Neuronal stem cell (in vitro differentiated cells): ENCODE measurements at regions not wholly inside any gene's neighbourhood (a gene's known extent, or its start where the extent isn't known, plus 50 kb on each side); places are given as distances from the start of the nearest gene placed in this dataset.

Experiments used
- DNase-seq: peaks from one replicate; pipeline ENCODE4 v3.0.0-alpha.2; 2013; ENCODE audit warnings: low spot score
- H2AFZ ChIP-seq: one replicate; pipeline ENCODE4 v1.6.1; 2013; ENCODE audit warnings: mild to moderate bottlenecking, low read length, inconsistent platforms
- H2AK5ac ChIP-seq: 2 replicates; pipeline ENCODE4 v1.6.1; 2013; ENCODE audit warnings: low read depth, mild to moderate bottlenecking, inconsistent platforms, low read length, moderate library complexity, mixed read lengths
- H2BK120ac ChIP-seq: 2 replicates; pipeline ENCODE4 v1.6.1; 2013; ENCODE audit warnings: low read depth, mild to moderate bottlenecking, inconsistent platforms, low read length, moderate library complexity, mixed read lengths
- H2BK12ac ChIP-seq: one replicate; pipeline ENCODE4 v1.6.1; 2013; ENCODE audit warnings: low read length, inconsistent platforms
- H2BK15ac ChIP-seq: 2 replicates; pipeline ENCODE4 v1.6.1; 2013; ENCODE audit warnings: mild to moderate bottlenecking, low read length, inconsistent platforms, mixed read lengths
- H2BK5ac ChIP-seq: one replicate; pipeline ENCODE4 v1.6.1; 2013; ENCODE audit warnings: inconsistent platforms, mild to moderate bottlenecking, low read length, moderate library complexity
- H3K14ac ChIP-seq: one replicate; pipeline ENCODE4 v1.6.1; 2013; ENCODE audit warnings: low read length, inconsistent platforms
- H3K18ac ChIP-seq: 2 replicates; pipeline ENCODE4 v1.6.1; 2013; ENCODE audit warnings: low read length, inconsistent platforms
- H3K23ac ChIP-seq: 2 replicates; pipeline ENCODE4 v1.6.1; 2013; ENCODE audit warnings: low read depth, mild to moderate bottlenecking, mixed read lengths, low read length, inconsistent platforms; ENCODE audit not compliant: poor library complexity
- H3K27ac ChIP-seq: replicated peaks from 3 replicates; pipeline ENCODE4 v1.5.1; 2013; ENCODE audit warnings: low read length, inconsistent platforms
- H3K27me3 ChIP-seq, 3 experiments: 2 replicates each; pipeline ENCODE4 v1.6.1; 2013; ENCODE audit warnings: low read length in 3 of 3, mild to moderate bottlenecking in 2 of 3, inconsistent platforms in 1 of 3, low read depth in 1 of 3, mixed read lengths in 1 of 3, moderate library complexity in 1 of 3; ENCODE audit not compliant: control insufficient read depth in 3 of 3, insufficient read depth in 3 of 3
- H3K36me3 ChIP-seq, 2 donors: replicated peaks in 1 of 2; 2 replicates each; pipeline ENCODE4 v1.6.1; 2013; ENCODE audit warnings: low read length in 2 of 2; ENCODE audit not compliant: control insufficient read depth in 2 of 2, insufficient read depth in 2 of 2
- H3K4ac ChIP-seq: 2 replicates; pipeline ENCODE4 v1.6.1; 2013; ENCODE audit warnings: inconsistent platforms, mild to moderate bottlenecking, low read length, moderate library complexity
- H3K4me1 ChIP-seq, 2 donors: 1 replicate in 1 of 2; 2 replicates in 1 of 2; pipeline ENCODE4 v1.6.1; 2013; ENCODE audit warnings: low read length in 2 of 2, low read depth in 1 of 2; ENCODE audit not compliant: control insufficient read depth in 2 of 2, insufficient read depth in 1 of 2
- H3K4me2 ChIP-seq: one replicate; pipeline ENCODE4 v1.6.1; 2013; ENCODE audit warnings: mild to moderate bottlenecking, low read length, inconsistent platforms; ENCODE audit not compliant: insufficient read depth, poor library complexity, severe bottlenecking
- H3K4me3 ChIP-seq, 2 donors: 2 replicates each; pipeline ENCODE4 v1.5.1; 2013; ENCODE audit warnings: low read length in 2 of 2, mild to moderate bottlenecking in 2 of 2, inconsistent platforms in 1 of 2, moderate library complexity in 1 of 2
- H3K79me1 ChIP-seq: one replicate; pipeline ENCODE4 v1.6.1; 2013; ENCODE audit warnings: low read depth, mild to moderate bottlenecking, inconsistent platforms, low read length, moderate library complexity
- H3K9ac ChIP-seq: one replicate; pipeline ENCODE4 v1.6.1; 2013; ENCODE audit warnings: mild to moderate bottlenecking, low read depth, low read length, inconsistent platforms; ENCODE audit not compliant: poor library complexity
- H3K9me3 ChIP-seq, 2 donors: replicated peaks in 1 of 2; 2 replicates each; pipeline versions ENCODE3 to v1.6.1; 2013; ENCODE audit warnings: low read length in 2 of 2, mild to moderate bottlenecking in 2 of 2, inconsistent platforms in 1 of 2, low read depth in 1 of 2, mixed read lengths in 1 of 2, moderate library complexity in 1 of 2; ENCODE audit not compliant: control insufficient read depth in 2 of 2, insufficient read depth in 1 of 2
- H4K8ac ChIP-seq: one replicate; pipeline ENCODE4 v1.6.1; 2013; ENCODE audit warnings: low read depth, mild to moderate bottlenecking, inconsistent platforms, low read length, moderate library complexity
- H4K91ac ChIP-seq: one replicate; pipeline ENCODE4 v1.6.1; 2013; ENCODE audit warnings: low read length, low read depth, mild to moderate bottlenecking, inconsistent platforms; ENCODE audit not compliant: poor library complexity
- WGBS, 2 donors: extraction: QIAGEN DNeasy Blood & Tissue Kit; methylation state at CpG; one replicate each; pipeline ENCODE4 v1.1.7; 2013; ENCODE audit warnings: missing lambda C conversion rate in 2 of 2, mixed read lengths in 1 of 2; ENCODE audit not compliant: insufficient read length in 2 of 2, insufficient replicate concordance in 1 of 2; ENCODE audit errors: extremely low coverage in 2 of 2; 5-methylcytosine and 5-hydroxymethylcytosine counted together

DNA sequence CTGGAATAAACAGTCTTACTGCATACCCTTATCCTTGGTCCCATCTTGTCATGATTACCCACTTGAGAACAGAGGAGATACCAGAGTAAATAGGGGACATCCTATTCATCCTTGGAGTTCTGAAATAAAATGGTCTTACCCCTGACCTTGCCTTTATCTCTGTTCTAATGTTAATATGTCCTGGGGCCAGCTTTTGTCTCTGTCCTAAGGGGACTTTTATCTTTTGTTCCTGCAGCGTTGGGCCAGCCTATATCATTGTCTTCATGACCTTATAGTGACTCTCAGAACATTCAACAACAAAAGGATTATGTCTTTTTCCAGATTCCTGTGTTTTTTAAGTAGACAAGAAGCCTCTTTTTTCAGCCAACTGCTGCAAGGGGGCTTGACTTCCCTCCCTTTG, 1057.5 kb downstream of the LRFN5 start:
- Histone ChIP-seq H2AFZ (no peak overlapping the region), H2BK15ac (no peak overlapping the region), H3K79me1 (no peaks in the 10 kb centered on the region), H4K91ac (no peak overlapping the region), H3K18ac (no peak overlapping the region), H2BK120ac (no peak overlapping the region), H2AK5ac (no peak overlapping the region), H3K4me3 (no peak overlapping the region), H3K4ac (no peak overlapping the region), H3K36me3 (no peaks in the 10 kb centered on the region), H2BK12ac (no peak overlapping the region), H3K4me1 (peaks cover 0 to 8% of the 10 kb centered on the region in 2 donors), H3K27me3 (peaks cover 0 to 8% (median 0%) of the 10 kb centered on the region in 3 experiments), H3K14ac (no peak overlapping the region), H4K8ac (no peak overlapping the region), H3K4me2 (no peak overlapping the region), H2BK5ac (no peak overlapping the region), H3K23ac (no peak overlapping the region), H3K9me3 (peaks cover 0 to 3% of the 10 kb centered on the region in 2 donors), H3K27ac (no peak overlapping the region), H3K9ac (no peak overlapping the region)
- no peak for DNase-seq
- no CpG with 5 or more reads among the region's 1 CpG for WGBS, 2 donors

DNA sequence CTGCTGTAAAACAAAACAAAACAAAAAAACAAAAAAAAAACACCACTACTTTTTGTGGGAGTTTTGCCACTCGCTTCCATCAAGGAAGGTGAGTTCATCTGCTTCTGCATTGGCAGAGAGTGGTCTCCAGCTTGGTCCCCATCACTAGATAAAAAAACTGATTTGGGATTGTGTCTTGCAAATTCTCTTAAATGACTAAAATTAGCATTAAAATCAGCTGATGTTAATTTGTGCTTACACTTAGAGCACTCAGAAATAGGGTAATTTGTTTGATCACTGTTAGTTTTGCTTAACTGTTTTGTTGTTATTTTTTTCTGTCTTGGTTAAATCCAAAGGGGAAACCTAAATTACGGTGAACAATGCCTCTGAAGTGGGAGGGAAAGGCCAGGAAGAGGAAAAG, 1048.0 kb downstream of the LRFN5 start:
- Histone ChIP-seq H3K4me1 (no peaks in the 10 kb centered on the region), H3K79me1 (no peaks in the 10 kb centered on the region), H3K9me3 (no peaks in the 10 kb centered on the region), H4K91ac (no peak overlapping the region), H3K4ac (no peak overlapping the region), H2BK5ac (no peak overlapping the region), H3K14ac (no peak overlapping the region), H3K27ac (no peak overlapping the region), H3K4me2 (no peak overlapping the region), H3K18ac (no peak overlapping the region), H2BK12ac (no peak overlapping the region), H2BK120ac (no peak overlapping the region), H4K8ac (no peak overlapping the region), H3K36me3 (no peaks in the 10 kb centered on the region), H3K4me3 (no peak overlapping the region), H3K27me3 (no peaks in the 10 kb centered on the region), H2BK15ac (no peak overlapping the region), H3K9ac (no peak overlapping the region), H3K23ac (no peak overlapping the region), H2AFZ (no peak overlapping the region), H2AK5ac (no peak overlapping the region)
- DNase-seq, result no peak
- no CpG with 5 or more reads among the region's 2 CpGs for WGBS, 2 donors

DNA sequence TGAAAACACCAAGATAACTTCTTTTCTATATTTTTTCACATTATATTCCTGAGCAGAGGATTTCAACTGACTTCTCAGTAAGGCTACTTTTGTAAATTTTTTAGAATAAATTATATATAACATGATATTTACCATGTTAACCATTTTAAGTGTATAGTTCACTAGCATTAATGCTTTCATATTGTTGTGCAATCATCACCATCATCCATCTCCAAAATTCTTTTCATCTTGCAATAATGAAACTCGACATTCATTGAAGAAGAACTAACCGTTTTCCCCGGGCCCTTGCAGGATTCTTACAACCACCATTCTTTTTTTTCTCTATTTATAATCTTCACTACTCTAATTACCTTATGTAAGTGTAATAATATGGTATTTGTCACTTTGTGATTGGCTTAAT, 1036.1 kb downstream of the LRFN5 start:
- Histone ChIP-seq H4K91ac (no peak overlapping the region), H3K4me2 (no peak overlapping the region), H3K79me1 (no peaks in the 10 kb centered on the region), H3K14ac (no peak overlapping the region), H3K9ac (no peak overlapping the region), H2BK12ac (no peak overlapping the region), H3K4me3 (no peak overlapping the region), H3K23ac (no peak overlapping the region), H3K18ac (no peak overlapping the region), H3K4ac (no peak overlapping the region), H3K4me1 (no peaks in the 10 kb centered on the region), H3K9me3 (no peaks in the 10 kb centered on the region), H2AFZ (no peak overlapping the region), H3K27me3 (no peaks in the 10 kb centered on the region), H3K36me3 (no peaks in the 10 kb centered on the region), H3K27ac (no peak overlapping the region), H2BK120ac (no peak overlapping the region), H2BK15ac (no peak overlapping the region), H2AK5ac (no peak overlapping the region), H2BK5ac (no peak overlapping the region), H4K8ac (no peak overlapping the region)
- no CpG with 5 or more reads among the region's 3 CpGs for WGBS, 2 donors
- no peak for DNase-seq

DNA sequence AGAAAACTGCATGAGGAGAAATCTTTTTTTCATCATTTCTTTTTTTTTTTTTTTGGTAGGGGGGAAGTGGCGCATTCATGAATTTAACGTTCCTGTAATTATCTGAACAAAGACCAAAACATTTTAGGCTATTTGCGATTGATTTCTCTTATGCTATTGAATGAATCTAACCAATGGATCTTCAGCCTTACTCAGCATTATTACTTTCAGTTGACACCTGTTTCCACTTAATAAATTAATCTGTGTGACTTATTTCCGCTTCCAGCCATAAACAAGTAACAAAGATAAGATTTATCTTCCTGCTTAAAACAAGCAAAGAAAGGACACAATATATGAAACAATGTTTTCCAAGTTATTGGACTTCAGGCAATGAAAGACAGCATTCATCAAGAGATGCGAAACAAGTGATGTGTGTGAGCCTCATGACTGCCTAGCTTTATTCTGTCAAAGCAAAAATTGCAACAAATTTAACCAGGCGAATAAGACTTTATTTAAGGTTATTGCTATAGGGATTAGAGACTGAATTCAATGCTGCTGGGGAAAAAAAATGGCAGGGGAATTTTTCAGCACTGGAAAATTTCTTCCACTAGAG, 1026.9 kb downstream of the LRFN5 start:
- WGBS, 2 donors, result no CpG with 5 or more reads among the region's 6 CpGs
- H3K4me1 ChIP-seq, result no peaks in the 10 kb centered on the region

More for the DNA sequence above, 1026.9 kb downstream of the LRFN5 start:
- H3K79me1 ChIP-seq, result no peaks in the 10 kb centered on the region
- H2AK5ac ChIP-seq, result no peak overlapping the region
- no peak overlapping the region for H3K4ac ChIP-seq
- no peaks in the 10 kb centered on the region for H3K9me3 ChIP-seq
- H3K36me3 ChIP-seq, result no peaks in the 10 kb centered on the region
- H3K4me3 ChIP-seq, result no peak overlapping the region
- H3K23ac ChIP-seq, result no peak overlapping the region
- no peak overlapping the region for H3K14ac ChIP-seq
- no peak overlapping the region for H2BK12ac ChIP-seq
- no peak for DNase-seq
- no peak overlapping the region for H3K9ac ChIP-seq
- no peak overlapping the region for H2BK5ac ChIP-seq
- H4K8ac ChIP-seq, result no peak overlapping the region
- H2BK120ac ChIP-seq, result no peak overlapping the region
- no peak overlapping the region for H4K91ac ChIP-seq
- H3K27me3 ChIP-seq, result no peaks in the 10 kb centered on the region
- H3K4me2 ChIP-seq, result no peak overlapping the region
- H2AFZ ChIP-seq, result no peak overlapping the region
- H3K18ac ChIP-seq, result no peak overlapping the region
- no peak overlapping the region for H2BK15ac ChIP-seq
- no peak overlapping the region for H3K27ac ChIP-seq
